WTC11 (cell line): ENCODE measurements at regions not wholly inside any gene's neighbourhood (a gene's known extent, or its start where the extent isn't known, plus 50 kb on each side); places are given as distances from the start of the nearest gene placed in this dataset.

Experiments
- ATAC-seq: fragments of 200-7000 bp; cut with Tn5 transposase; 2 replicates; pipeline ENCODE4 v1.10.0; 2021; ENCODE audit warnings: mild to moderate bottlenecking, moderate library complexity
- CTCF ChIA-PET: fragments of 300-600 bp; sonication (Branson Sonifier 250); formaldehyde crosslinking; loops from one replicate; lab custom pipeline; 2021; ENCODE audit warnings: antibody characterized with exemption; lab: Charles Lee
- POLR2A ChIA-PET: fragments of 350-600 bp; sonication (Branson Sonifier 250); formaldehyde crosslinking; loops from one replicate; lab custom pipeline; 2021; ENCODE audit warnings: antibody characterized with exemption; lab: Charles Lee
- DNase-seq: peaks from one replicate; pipeline ENCODE4 v3.0.0; 2021; ENCODE audit warnings: low spot score
- H3K27ac Mint-ChIP-seq: 2 replicates; pipeline ENCODE4 v1.8.0; 2021; ENCODE audit warnings: mixed read lengths
- H3K27me3 Mint-ChIP-seq: 2 replicates; pipeline ENCODE4 v1.8.0; 2021; ENCODE audit warnings: low read depth, mild to moderate bottlenecking, moderate library complexity, mixed read lengths
- H3K36me3 Mint-ChIP-seq: 2 replicates; pipeline ENCODE4 v1.8.0; 2021; ENCODE audit warnings: mixed read lengths
- H3K4me1 Mint-ChIP-seq: 2 replicates; pipeline ENCODE4 v1.8.0; 2022; ENCODE audit warnings: mixed read lengths
- H3K4me3 Mint-ChIP-seq: 2 replicates; pipeline ENCODE4 v1.8.0; 2021; ENCODE audit warnings: mild to moderate bottlenecking, moderate library complexity, mixed read lengths
- H3K9me3 Mint-ChIP-seq: 2 replicates; pipeline ENCODE4 v1.8.0; 2021; ENCODE audit warnings: mixed read lengths
- CTCF ChIP-seq: fragments of 200-600 bp; IDR thresholded peaks from 2 replicates; pipeline ENCODE4 v1.8.0; 2022; ENCODE audit warnings: antibody characterized with exemption
- ELF4 ChIP-seq: sonication (generic); formaldehyde crosslinking; IDR thresholded peaks from 2 replicates; pipeline ENCODE4 v1.8.1; 2022; ENCODE audit warnings: low read depth, mild to moderate bottlenecking, moderate library complexity, missing genetic modification reagents
- ERG ChIP-seq: fragments of 250-450 bp; sonication (Bioruptor Pico); IDR thresholded peaks from 2 replicates; pipeline ENCODE4 v1.8.0; 2021; ENCODE audit warnings: mild to moderate bottlenecking
- FOXJ3 ChIP-seq: sonication (generic); formaldehyde crosslinking; IDR thresholded peaks from 2 replicates; pipeline ENCODE4 v1.9.0; 2021; ENCODE audit warnings: missing genetic modification reagents, mild to moderate bottlenecking, borderline replicate concordance
- GABPB1 ChIP-seq: sonication (generic); formaldehyde crosslinking; IDR thresholded peaks from 2 replicates; pipeline ENCODE4 v1.8.1; 2023; ENCODE audit warnings: mild to moderate bottlenecking, missing genetic modification reagents
- MLX ChIP-seq: sonication (generic); formaldehyde crosslinking; IDR thresholded peaks from 2 replicates; pipeline ENCODE4 v1.8.1; 2023; ENCODE audit warnings: mild to moderate bottlenecking, missing genetic modification reagents, moderate library complexity
- MXD4 ChIP-seq: fragments of 250-450 bp; sonication (Bioruptor Pico); IDR thresholded peaks from 2 replicates; pipeline ENCODE4 v1.8.0; 2021; ENCODE audit warnings: mild to moderate bottlenecking, moderate library complexity, borderline replicate concordance
- NFATC4 ChIP-seq: fragments of 250-450 bp; sonication (Bioruptor Pico); IDR thresholded peaks from 2 replicates; pipeline ENCODE4 v1.9.0; 2021; ENCODE audit warnings: mild to moderate bottlenecking
- NR3C1 ChIP-seq: sonication (generic); formaldehyde crosslinking; conservative IDR thresholded peaks from 2 replicates; pipeline ENCODE4 v1.8.1; 2023; ENCODE audit warnings: low read depth, mild to moderate bottlenecking, missing genetic modification reagents
- OVOL2 ChIP-seq: fragments of 250-450 bp; sonication (Bioruptor Pico); IDR thresholded peaks from 2 replicates; pipeline ENCODE4 v1.9.0; 2021; ENCODE audit warnings: mild to moderate bottlenecking, borderline replicate concordance
- ZMAT4 ChIP-seq: fragments of 250-450 bp; sonication (Bioruptor Pico); IDR thresholded peaks from 2 replicates; pipeline ENCODE4 v1.9.0; 2021; ENCODE audit warnings: mild to moderate bottlenecking
- ZNF232 ChIP-seq: sonication (generic); formaldehyde crosslinking; IDR thresholded peaks from 2 replicates; pipeline ENCODE4 v1.8.0; 2022; ENCODE audit warnings: mild to moderate bottlenecking, missing genetic modification reagents
- ZNF532 ChIP-seq: fragments of 250-450 bp; sonication (Bioruptor Pico); IDR thresholded peaks from 2 replicates; pipeline ENCODE4 v1.9.0; 2021; ENCODE audit warnings: mild to moderate bottlenecking, borderline replicate concordance
- ZNF671 ChIP-seq: fragments of 250-450 bp; sonication (Bioruptor Pico); IDR thresholded peaks from 2 replicates; pipeline ENCODE4 v1.8.0; 2021; ENCODE audit warnings: mild to moderate bottlenecking
- TF ChIP-seq, protein P1 (sequence below): fragments of 250-450 bp; sonication (Bioruptor Pico); IDR thresholded peaks from 2 replicates; pipeline ENCODE4 v2.1.2; 2022; ENCODE audit warnings: mild to moderate bottlenecking, moderate library complexity
- TF ChIP-seq, protein P2 (sequence below): sonication (generic); formaldehyde crosslinking; IDR thresholded peaks from 2 replicates; pipeline ENCODE4 v1.8.0; 2022; ENCODE audit warnings: mild to moderate bottlenecking, missing genetic modification reagents
- TF ChIP-seq, protein P3 (sequence below): sonication (generic); formaldehyde crosslinking; IDR thresholded peaks from 2 replicates; pipeline ENCODE4 v1.8.1; 2022; ENCODE audit warnings: missing genetic modification reagents, borderline replicate concordance

DNA sequence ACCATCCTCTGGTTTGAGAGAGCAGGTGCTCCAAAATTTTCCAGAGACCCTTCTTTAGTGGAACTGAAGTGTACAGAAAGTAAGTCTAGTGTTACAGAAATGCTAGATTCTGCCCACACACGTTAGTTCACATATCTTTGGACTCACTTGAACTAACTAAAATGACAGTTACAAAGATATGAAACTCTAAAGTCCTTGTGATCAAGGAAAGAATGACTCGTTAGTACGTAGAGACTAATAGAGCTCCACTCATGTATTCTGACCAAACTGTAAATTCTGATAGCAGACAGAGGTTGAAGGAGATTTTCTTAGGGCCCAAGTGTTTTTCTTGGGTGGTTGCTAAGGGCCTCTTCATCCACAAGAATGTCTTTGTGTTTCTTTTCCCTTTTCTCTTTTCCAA lies 491.5 kb upstream of the B3GALT2 start:
- no peaks in the 10 kb centered on the region for H3K9me3 Mint-ChIP-seq
- H3K27ac Mint-ChIP-seq = no peak overlapping the region
- no peak for TF ChIP-seq ZMAT4 (CRISPR knock-in tag)
- no peak for TF ChIP-seq NR3C1 (CRISPR knock-in tag)
- H3K4me1 Mint-ChIP-seq = peaks cover 17% of the 10 kb centered on the region
- ChIA-PET CTCF (no interaction called here), POLR2A (no interaction called here)
- H3K27me3 Mint-ChIP-seq = no peaks in the 10 kb centered on the region
- no peak overlapping the region for H3K4me3 Mint-ChIP-seq
- ATAC-seq = no peak
- DNase-seq = no peak
- no peaks in the 10 kb centered on the region for H3K36me3 Mint-ChIP-seq

DNA sequence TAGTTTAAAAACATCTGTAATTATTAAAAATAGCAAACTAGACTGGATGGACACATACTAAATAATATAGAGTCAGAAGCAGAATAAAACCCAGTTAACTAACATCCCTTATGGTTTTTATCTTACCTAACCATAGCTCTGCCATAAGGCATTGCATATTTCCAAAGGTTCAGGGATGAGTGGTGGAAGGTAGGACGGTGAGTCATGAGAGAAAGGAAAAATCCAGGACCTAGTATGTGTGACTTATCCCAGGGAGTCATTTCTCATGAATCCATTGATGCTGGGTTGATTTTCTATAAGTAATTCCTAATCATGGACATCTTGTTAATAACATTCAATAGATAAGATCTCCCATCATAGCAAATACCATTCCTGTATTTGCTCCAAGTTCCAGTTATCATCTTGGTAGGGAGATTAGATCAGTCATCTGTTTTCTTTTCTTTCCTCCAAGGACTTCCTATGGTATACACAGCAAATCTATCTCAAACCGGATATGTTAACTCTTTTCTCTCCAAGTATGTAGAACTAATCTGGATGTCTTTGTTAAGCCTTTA lies 490.7 kb upstream of the B3GALT2 start:
- H3K4me1 Mint-ChIP-seq = peaks cover 17% of the 10 kb centered on the region
- no peaks in the 10 kb centered on the region for H3K36me3 Mint-ChIP-seq
- ChIA-PET CTCF (no interaction called here), POLR2A (interaction anchor here (0.5 kb wide), 1 partner anchor 607 kb away, joined by 3 read pairs; no protein-coding TSS in a partner anchor)
- TF ChIP-seq NFATC4 (CRISPR knock-in tag) = no peak
- TF ChIP-seq, protein P1, sequence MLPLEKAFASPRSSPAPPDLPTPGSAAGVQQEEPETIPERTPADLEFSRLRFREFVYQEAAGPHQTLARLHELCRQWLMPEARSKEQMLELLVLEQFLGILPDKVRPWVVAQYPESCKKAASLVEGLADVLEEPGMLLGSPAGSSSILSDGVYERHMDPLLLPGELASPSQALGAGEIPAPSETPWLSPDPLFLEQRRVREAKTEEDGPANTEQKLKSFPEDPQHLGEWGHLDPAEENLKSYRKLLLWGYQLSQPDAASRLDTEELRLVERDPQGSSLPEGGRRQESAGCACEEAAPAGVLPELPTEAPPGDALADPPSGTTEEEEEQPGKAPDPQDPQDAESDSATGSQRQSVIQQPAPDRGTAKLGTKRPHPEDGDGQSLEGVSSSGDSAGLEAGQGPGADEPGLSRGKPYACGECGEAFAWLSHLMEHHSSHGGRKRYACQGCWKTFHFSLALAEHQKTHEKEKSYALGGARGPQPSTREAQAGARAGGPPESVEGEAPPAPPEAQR (CRISPR knock-in tag) = no peak
- TF ChIP-seq ZMAT4 (CRISPR knock-in tag) = no peak
- no peak for TF ChIP-seq OVOL2
- no peak for TF ChIP-seq ZNF232 (CRISPR knock-in tag)
- no peak for TF ChIP-seq ERG (CRISPR knock-in tag)
- no peak for TF ChIP-seq CTCF
- no peak for TF ChIP-seq ZNF671 (CRISPR knock-in tag)
- TF ChIP-seq ZNF532 (CRISPR knock-in tag) = no peak
- no peak for TF ChIP-seq FOXJ3 (CRISPR knock-in tag)
- H3K4me3 Mint-ChIP-seq = no peak overlapping the region
- no peaks in the 10 kb centered on the region for H3K9me3 Mint-ChIP-seq
- H3K27ac Mint-ChIP-seq = no peak overlapping the region
- H3K27me3 Mint-ChIP-seq = no peaks in the 10 kb centered on the region
- DNase-seq (no peak), ATAC-seq (no peak)

DNA sequence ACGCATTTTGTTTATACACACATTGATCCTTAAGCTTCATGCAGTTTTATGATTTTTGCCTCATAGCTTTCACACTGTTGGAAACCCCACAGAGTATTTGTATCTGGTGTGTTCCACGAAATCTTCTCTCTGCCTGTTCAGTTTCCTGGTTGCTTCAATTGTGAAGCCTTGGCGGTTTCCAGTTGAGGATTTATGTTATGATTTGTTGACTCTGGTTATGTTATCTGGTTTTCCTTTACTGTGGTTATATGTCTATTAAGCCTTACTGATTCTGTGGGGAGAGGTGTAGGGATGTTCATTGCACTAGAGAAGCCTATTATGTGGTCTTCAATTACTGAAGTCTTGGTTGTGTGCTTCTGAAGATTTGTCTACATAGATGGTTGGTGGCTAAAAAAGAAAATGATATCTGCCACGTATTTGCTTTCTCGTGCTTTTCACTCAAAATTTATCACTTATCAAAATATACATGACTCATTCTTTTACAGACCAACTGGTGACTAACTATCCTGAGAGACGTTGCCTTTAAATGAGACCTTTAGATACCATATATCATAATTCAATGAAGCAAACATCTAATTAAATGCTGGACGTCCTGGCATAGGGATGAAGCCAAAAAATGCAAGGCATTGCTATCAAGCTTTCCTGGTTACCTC lies 488.0 kb upstream of the B3GALT2 start:
- DNase-seq = no peak
- Mint-ChIP-seq H3K36me3 (no peaks in the 10 kb centered on the region), H3K27ac (no peak overlapping the region), H3K9me3 (peaks cover 4% of the 10 kb centered on the region), H3K4me1 (peaks cover under 1% of the 10 kb centered on the region), H3K4me3 (no peak overlapping the region), H3K27me3 (no peaks in the 10 kb centered on the region)
- CTCF ChIA-PET = no interaction called here
- no peak for ATAC-seq
- POLR2A ChIA-PET = no interaction called here
- TF ChIP-seq MXD4 (CRISPR knock-in tag) = no peak
- TF ChIP-seq, protein P2, sequence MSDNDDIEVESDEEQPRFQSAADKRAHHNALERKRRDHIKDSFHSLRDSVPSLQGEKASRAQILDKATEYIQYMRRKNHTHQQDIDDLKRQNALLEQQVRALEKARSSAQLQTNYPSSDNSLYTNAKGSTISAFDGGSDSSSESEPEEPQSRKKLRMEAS (CRISPR knock-in tag) = no peak
- TF ChIP-seq GABPB1 (CRISPR knock-in tag) = no peak
- TF ChIP-seq ELF4 = no peak
- no peak for TF ChIP-seq MLX
- TF ChIP-seq, protein P3, sequence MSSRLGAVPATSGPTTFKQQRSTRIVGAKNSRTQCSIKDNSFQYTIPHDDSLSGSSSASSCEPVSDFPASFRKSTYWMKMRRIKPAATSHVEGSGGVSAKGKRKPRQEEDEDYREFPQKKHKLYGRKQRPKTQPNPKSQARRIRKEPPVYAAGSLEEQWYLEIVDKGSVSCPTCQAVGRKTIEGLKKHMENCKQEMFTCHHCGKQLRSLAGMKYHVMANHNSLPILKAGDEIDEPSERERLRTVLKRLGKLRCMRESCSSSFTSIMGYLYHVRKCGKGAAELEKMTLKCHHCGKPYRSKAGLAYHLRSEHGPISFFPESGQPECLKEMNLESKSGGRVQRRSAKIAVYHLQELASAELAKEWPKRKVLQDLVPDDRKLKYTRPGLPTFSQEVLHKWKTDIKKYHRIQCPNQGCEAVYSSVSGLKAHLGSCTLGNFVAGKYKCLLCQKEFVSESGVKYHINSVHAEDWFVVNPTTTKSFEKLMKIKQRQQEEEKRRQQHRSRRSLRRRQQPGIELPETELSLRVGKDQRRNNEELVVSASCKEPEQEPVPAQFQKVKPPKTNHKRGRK (CRISPR knock-in tag) = no peak
